Neural progenitor cell (in vitro differentiated cells): ENCODE measurements at regions not wholly inside any gene's neighbourhood (a gene's known extent, or its start where the extent isn't known, plus 50 kb on each side); places are given as distances from the start of the nearest gene placed in this dataset.

Experiments used
- CTCF ChIP-seq: fragments of 200-600 bp; sonication (generic); IDR thresholded peaks from 2 replicates; pipeline ENCODE4 v1.5.1; 2017; ENCODE audit warnings: antibody characterized with exemption, mild to moderate bottlenecking
- EZH2 ChIP-seq: fragments of 200-600 bp; sonication (generic); IDR thresholded peaks from 2 replicates; pipeline ENCODE4 v1.6.1; 2017; ENCODE audit warnings: antibody characterized with exemption, mild to moderate bottlenecking, moderate library complexity
- EZH2phosphoT487 ChIP-seq: fragments of 200-600 bp; sonication (generic); IDR thresholded peaks from 2 replicates; pipeline ENCODE4 v1.6.1; 2017; ENCODE audit warnings: antibody characterized with exemption

GRCh38 chr17:72409405-72410002, 288.7 kb downstream of the SOX9 start:
- TF ChIP-seq CTCF (no peak), EZH2phosphoT487 (no peak), EZH2 (no peak)
